Kidney glomerular epithelial cell (primary cell): ENCODE measurements at regions not wholly inside any gene's neighbourhood (a gene's known extent, or its start where the extent isn't known, plus 50 kb on each side); places are given as distances from the start of the nearest gene placed in this dataset.

Experiments
- DNase-seq: peaks from one replicate; lab custom pipeline; 2025; lab: John Stamatoyannopoulos, UW

GRCh38 chr14:97584528-97584927 lies 787.3 kb downstream of the VRK1 start:
- DNase-seq, result no peak

GRCh38 chr14:97592341-97592980 lies 795.3 kb downstream of the VRK1 start:
- no peak for DNase-seq

- no peak for DNase-seq
Observed at GRCh38 chr14:97594306-97594705, 797.1 kb downstream of the VRK1 start.

GRCh38 chr14:97602438-97603117 lies 805.4 kb downstream of the VRK1 start:
- DNase-seq, result no peak

GRCh38 chr14:97603201-97603600 lies 806.0 kb downstream of the VRK1 start:
- no peak for DNase-seq

- DNase-seq, result no peak
Observed at GRCh38 chr14:97604731-97605130, 807.5 kb downstream of the VRK1 start.

GRCh38 chr14:97618401-97618800 lies 821.2 kb downstream of the VRK1 start:
- DNase-seq, result no peak

- DNase-seq, result no peak
Observed at GRCh38 chr14:97618917-97619690, 821.9 kb downstream of the VRK1 start.

GRCh38 chr14:97620066-97620465 lies 822.9 kb downstream of the VRK1 start:
- DNase-seq, result no peak

- no peak for DNase-seq
Observed at GRCh38 chr14:97624985-97625384, 827.8 kb downstream of the VRK1 start.

GRCh38 chr14:97625477-97625876 lies 828.3 kb downstream of the VRK1 start:
- no peak for DNase-seq

- no peak for DNase-seq
Observed at GRCh38 chr14:97626088-97626487, 828.9 kb downstream of the VRK1 start.

GRCh38 chr14:97630249-97630648 lies 833.1 kb downstream of the VRK1 start:
- no peak for DNase-seq

- DNase-seq, result no peak
Observed at GRCh38 chr14:97633131-97633738, 836.1 kb downstream of the VRK1 start.

- DNase-seq, result no peak
Observed at GRCh38 chr14:97634751-97635150, 837.6 kb downstream of the VRK1 start.

- DNase-seq, result no peak
Observed at GRCh38 chr14:97638864-97639263, 841.7 kb downstream of the VRK1 start.

- DNase-seq, result no peak
Observed at GRCh38 chr14:97640031-97640430, 842.8 kb downstream of the VRK1 start.

- DNase-seq, result no peak
Observed at GRCh38 chr14:97641827-97642226, 844.6 kb downstream of the VRK1 start.

- no peak for DNase-seq
Observed at GRCh38 chr14:97642631-97643030, 845.4 kb downstream of the VRK1 start.

GRCh38 chr14:97644365-97644764 lies 847.2 kb downstream of the VRK1 start:
- DNase-seq, result no peak

GRCh38 chr14:97649752-97650151 lies 852.6 kb downstream of the VRK1 start:
- DNase-seq, result no peak

GRCh38 chr14:97655169-97655948 lies 858.2 kb downstream of the VRK1 start:
- no peak for DNase-seq
